B cell (primary cell): ENCODE measurements at regions not wholly inside any gene's neighbourhood (a gene's known extent, or its start where the extent isn't known, plus 50 kb on each side); places are given as distances from the start of the nearest gene placed in this dataset.

ENCODE experiments used
- ATAC-seq: fragments of 200-7000 bp; cut with Tn5 transposase; one replicate; pipeline ENCODE4 v1.10.0; 2021; ENCODE audit warnings: low read depth, mild to moderate bottlenecking, moderate number of reproducible peaks, moderate library complexity
- CTCF ChIA-PET: fragments of 350-600 bp; sonication (Branson Sonifier 250); formaldehyde crosslinking; loops from one replicate; lab custom pipeline; 2021; ENCODE audit warnings: antibody characterized with exemption, inconsistent platforms; lab: Charles Lee
- POLR2A ChIA-PET: fragments of 350-600 bp; sonication (Branson Sonifier 250); formaldehyde crosslinking; loops from one replicate; lab custom pipeline; 2021; ENCODE audit warnings: antibody characterized with exemption; lab: Charles Lee
- DNase-seq: peaks from one replicate; pipeline ENCODE4 v3.0.0; 2013
- H2AFZ ChIP-seq: 2 replicates; pipeline ENCODE4 v1.6.1; 2012; ENCODE audit warnings: mild to moderate bottlenecking, low read depth, low read length; ENCODE audit not compliant: insufficient read depth, poor library complexity, severe bottlenecking
- H3K27ac ChIP-seq, 2 donors: 1 replicate in 1 of 2; 2 replicates in 1 of 2; pipeline ENCODE4 v1.5.1; 2012 to 2013; ENCODE audit warnings: low read length in 2 of 2, mild to moderate bottlenecking in 2 of 2, moderate library complexity in 1 of 2
- H3K27me3 ChIP-seq, 4 experiments: fragments of 200-600 bp in 1 of 4; sonication (generic) in 1 of 4; replicated peaks in 1 of 4; 1 replicate in 2 of 4; 2 replicates in 2 of 4; pipeline versions ENCODE4 v1.6.1 to v1.7.0; 2013 to 2016; ENCODE audit warnings: low read length in 3 of 4, mild to moderate bottlenecking in 2 of 4, mixed read lengths in 1 of 4, moderate library complexity in 1 of 4; ENCODE audit not compliant: insufficient read depth in 4 of 4, control insufficient read depth in 3 of 4; ENCODE audit errors: control extremely low read depth in 1 of 4
- H3K36me3 ChIP-seq, 2 experiments: replicated peaks in 1 of 2; 1 replicate in 1 of 2; 2 replicates in 1 of 2; pipeline versions ENCODE4 v1.6.1 to v1.7.1; 2013; ENCODE audit warnings: low read length in 1 of 2; ENCODE audit not compliant: insufficient read depth in 2 of 2, control insufficient read depth in 1 of 2; ENCODE audit errors: control extremely low read depth in 1 of 2, extremely low read depth in 1 of 2
- H3K4me1 ChIP-seq, 2 donors: fragments of 200-600 bp in 1 of 2; sonication (generic) in 1 of 2; 1 replicate in 1 of 2; 2 replicates in 1 of 2; pipeline versions ENCODE4 v1.5.1 to v1.6.1; 2013 to 2017; ENCODE audit warnings: low read length in 2 of 2; ENCODE audit not compliant: control insufficient read depth in 2 of 2, insufficient read depth in 2 of 2
- H3K4me2 ChIP-seq: replicated peaks from 2 replicates; pipeline ENCODE3; 2012; ENCODE audit warnings: mild to moderate bottlenecking, low read depth, low read length; ENCODE audit not compliant: poor library complexity, severe bottlenecking
- H3K4me3 ChIP-seq, 5 experiments: fragments of 200-600 bp in 1 of 5; sonication (generic) in 1 of 5; 1 replicate in 3 of 5; 2 replicates in 2 of 5; pipeline versions ENCODE4 v1.5.1 to v1.7.0; 2011 to 2016; ENCODE audit warnings: low read length in 4 of 5, mild to moderate bottlenecking in 4 of 5, low read depth in 2 of 5, control low read depth in 1 of 5, moderate library complexity in 1 of 5; ENCODE audit not compliant: insufficient read depth in 1 of 5; ENCODE audit errors: control extremely low read depth in 1 of 5, extremely low read depth in 1 of 5
- H3K79me2 ChIP-seq: fragments of 200-600 bp; sonication (generic); one replicate; pipeline ENCODE4 v1.6.0; 2016; ENCODE audit warnings: low read length; ENCODE audit not compliant: control insufficient read depth, insufficient read depth
- H3K9ac ChIP-seq: fragments of 200-600 bp; sonication (generic); 2 replicates; pipeline ENCODE4 v1.6.1; 2017; ENCODE audit warnings: mild to moderate bottlenecking, low read length, moderate library complexity
- H3K9me3 ChIP-seq, 3 donors: one replicate each; pipeline versions ENCODE4 v1.6.1 to v1.7.1; 2013; ENCODE audit warnings: low read length in 2 of 3; ENCODE audit not compliant: control insufficient read depth in 2 of 3, insufficient read depth in 1 of 3; ENCODE audit errors: control extremely low read depth in 1 of 3
- H4K20me1 ChIP-seq: 2 replicates; pipeline ENCODE4 v1.6.0; 2012; ENCODE audit warnings: mild to moderate bottlenecking, low read length; ENCODE audit not compliant: insufficient read depth, control insufficient read depth, poor library complexity, severe bottlenecking
- H3K27ac Mint-ChIP-seq: one replicate; pipeline ENCODE4 v1.8.0; 2021; ENCODE audit warnings: mixed read lengths
- H3K27me3 Mint-ChIP-seq: one replicate; pipeline ENCODE4 v1.8.0; 2021; ENCODE audit warnings: mixed read lengths
- H3K4me1 Mint-ChIP-seq: one replicate; pipeline ENCODE4 v1.8.0; 2021; ENCODE audit warnings: mixed read lengths
- H3K4me3 Mint-ChIP-seq: one replicate; pipeline ENCODE4 v1.8.0; 2021; ENCODE audit warnings: mixed read lengths
- H3K9me3 Mint-ChIP-seq: one replicate; pipeline ENCODE4 v1.8.0; 2022; ENCODE audit warnings: mixed read lengths; ENCODE audit not compliant: insufficient read depth
- CTCF ChIP-seq: fragments of 200-600 bp; IDR thresholded peaks from one replicate; pipeline ENCODE4 v1.8.0; 2022; ENCODE audit warnings: antibody characterized with exemption, mild to moderate bottlenecking
- EZH2 ChIP-seq: IDR thresholded peaks from 2 replicates; pipeline ENCODE4 v1.6.1; 2012; ENCODE audit warnings: borderline replicate concordance, low read depth, mild to moderate bottlenecking, moderate library complexity, low read length; ENCODE audit not compliant: insufficient read depth, poor library complexity, severe bottlenecking
- WGBS: methylation state at CpG from one replicate; pipeline ENCODE4 v1.1.5; 2013; ENCODE audit warnings: missing lambda C conversion rate; ENCODE audit not compliant: insufficient coverage; 5-methylcytosine and 5-hydroxymethylcytosine counted together
- intact Hi-C: fragments of 100-400 bp; cut with micrococcal nuclease; formaldehyde crosslinking; loops from one replicate; pipeline ENCODE4 v1.10.0; 2022

DNA sequence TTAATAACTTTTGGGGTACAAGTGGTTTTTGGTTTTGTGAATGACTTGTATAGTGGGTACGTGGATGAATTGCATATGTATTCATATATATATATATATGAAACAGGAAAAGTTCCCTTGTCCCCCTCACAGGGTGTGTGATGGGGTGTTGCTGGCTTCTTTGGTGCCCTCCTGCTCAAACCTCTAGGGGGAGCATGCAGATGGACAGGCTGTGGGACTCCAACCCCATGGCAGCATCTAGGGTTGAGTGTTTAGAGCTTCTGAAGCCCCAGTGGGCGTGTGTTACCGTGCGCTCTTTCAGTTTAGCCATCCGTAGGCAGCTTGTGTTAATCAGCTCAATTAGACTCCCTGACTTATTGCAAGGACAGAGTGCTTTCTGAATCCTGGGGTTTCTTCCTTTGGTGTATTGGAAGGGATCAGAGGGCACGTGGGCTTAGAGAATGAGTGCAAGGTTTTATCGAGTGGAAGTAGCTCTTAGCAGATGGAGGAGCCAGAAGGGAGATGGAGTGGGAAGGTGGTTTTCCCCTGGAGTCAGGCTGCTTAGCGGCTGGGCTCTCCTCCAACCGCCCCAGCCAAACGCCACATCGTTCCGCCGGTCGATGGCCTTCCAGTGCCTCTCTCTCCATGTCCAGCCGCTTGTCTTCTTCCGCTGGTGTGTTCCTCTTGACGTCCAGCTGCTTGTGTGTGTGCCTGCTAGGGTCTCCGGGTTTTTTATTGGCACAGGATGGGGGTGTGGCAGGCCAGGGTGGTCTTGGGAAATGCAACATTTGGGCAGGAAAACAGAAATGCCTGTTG lies 674.4 kb upstream of the LCORL start:
- intact Hi-C loops = no loop called here
- Mint-ChIP-seq H3K9me3 (no peaks in the 10 kb centered on the region), H3K4me1 (no peaks in the 10 kb centered on the region), H3K27me3 (no peaks in the 10 kb centered on the region), H3K4me3 (no peak overlapping the region), H3K27ac (no peak overlapping the region)
- Histone ChIP-seq H3K9me3 (no peaks in the 10 kb centered on the region), H3K36me3 (no peaks in the 10 kb centered on the region), H3K27ac (no peak overlapping the region), H3K79me2 (no peaks in the 10 kb centered on the region), H3K4me2 (no peak overlapping the region), H3K9ac (no peak overlapping the region), H2AFZ (no peak overlapping the region), H3K4me3 (no peak overlapping the region), H4K20me1 (no peaks in the 10 kb centered on the region), H3K4me1 (no peaks in the 10 kb centered on the region), H3K27me3 (peaks cover 0 to 3% (median 0%) of the 10 kb centered on the region in 4 experiments)
- ChIA-PET POLR2A (no interaction called here), CTCF (no interaction called here)
- DNase-seq (no peak), ATAC-seq (no peak)
- WGBS = 97% methylated on average over 16 of the region's 18 CpGs
- TF ChIP-seq CTCF (no peak), EZH2 (no peak)

DNA sequence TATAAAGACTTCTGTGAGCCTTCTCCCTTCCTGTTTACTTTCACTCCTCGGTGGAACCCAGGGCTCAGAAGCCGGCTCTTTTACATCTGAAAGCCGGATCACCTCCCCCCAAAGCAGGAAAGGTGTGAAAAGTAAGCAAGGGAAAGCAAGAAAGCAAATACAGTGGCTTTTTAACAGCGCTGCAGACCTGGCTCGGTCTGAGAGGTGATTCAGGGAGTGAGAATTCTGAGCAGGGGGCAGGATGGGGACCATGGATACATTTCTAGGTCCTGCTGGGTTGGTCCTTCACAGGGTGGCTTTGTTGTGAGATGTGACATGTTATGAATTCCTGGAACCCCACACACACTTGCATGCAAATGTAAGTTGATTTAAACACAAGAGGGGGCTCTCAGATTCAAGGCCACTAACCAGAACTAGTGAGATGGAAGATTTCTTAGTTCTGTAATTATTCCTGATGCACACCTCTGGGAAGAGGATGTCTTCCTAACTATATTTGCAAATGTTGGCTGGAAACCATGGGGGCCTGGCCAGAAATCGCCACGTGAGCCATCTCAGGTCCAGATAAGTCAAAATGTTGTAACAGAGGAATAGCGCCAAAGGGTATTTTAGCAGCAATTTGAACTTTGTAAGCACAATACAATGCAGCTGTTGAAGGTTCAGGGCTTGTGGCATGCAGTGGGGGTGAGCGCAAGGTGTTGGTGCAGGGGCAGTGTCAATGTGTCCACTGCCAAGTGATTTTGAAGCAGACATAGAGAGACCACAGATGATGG lies 670.1 kb upstream of the LCORL start:
- POLR2A ChIA-PET = no interaction called here
- Histone ChIP-seq H3K27ac (no peak overlapping the region), H3K9ac (no peak overlapping the region), H3K79me2 (no peaks in the 10 kb centered on the region), H3K4me1 (no peaks in the 10 kb centered on the region), H3K4me3 (no peak overlapping the region), H3K4me2 (no peak overlapping the region), H4K20me1 (no peaks in the 10 kb centered on the region), H2AFZ (no peak overlapping the region), H3K27me3 (peaks cover 0 to 3% (median 0%) of the 10 kb centered on the region in 4 experiments), H3K36me3 (no peaks in the 10 kb centered on the region), H3K9me3 (no peaks in the 10 kb centered on the region)
- Mint-ChIP-seq H3K4me1 (no peaks in the 10 kb centered on the region), H3K27me3 (peaks cover 3% of the 10 kb centered on the region), H3K9me3 (no peaks in the 10 kb centered on the region), H3K27ac (no peak overlapping the region), H3K4me3 (no peak overlapping the region)
- WGBS = 53% methylated on average over 4 of the region's 9 CpGs
- TF ChIP-seq EZH2 (no peak), CTCF (no peak)
- ATAC-seq (no peak), DNase-seq (no peak)
- CTCF ChIA-PET = interaction anchor here (2.5 kb wide), 1 partner anchor 1993 kb away, joined by 10 read pairs; no protein-coding TSS in a partner anchor
- intact Hi-C loops = no loop called here
